Vagina (tissue), 2 donors: ENCODE measurements at regions not wholly inside any gene's neighbourhood (a gene's known extent, or its start where the extent isn't known, plus 50 kb on each side); places are given as distances from the start of the nearest gene placed in this dataset.

Source experiments
- CTCF ChIP-seq, 3 experiments: fragments of 450-650 bp in 2 of 3; fragments of 200-600 bp in 1 of 3; sonication (generic) in 1 of 3; IDR thresholded peaks; one replicate each; pipeline ENCODE4 v1.5.1; 2017 to 2019; ENCODE audit warnings: antibody characterized with exemption in 3 of 3, mild to moderate bottlenecking in 2 of 3, moderate library complexity in 2 of 3
- POLR2A ChIP-seq, 2 donors: fragments of 450-650 bp; IDR thresholded peaks; one replicate each; pipeline ENCODE4 v1.6.1; 2017; ENCODE audit warnings: antibody characterized with exemption in 2 of 2, mild to moderate bottlenecking in 2 of 2, moderate library complexity in 2 of 2
- POLR2AphosphoS5 ChIP-seq, 2 donors: sonication (generic); formaldehyde crosslinking; IDR thresholded peaks; one replicate each; pipeline ENCODE4 v1.9.0; 2017; ENCODE audit warnings: antibody characterized with exemption in 2 of 2, mild to moderate bottlenecking in 2 of 2, low read depth in 1 of 2; ENCODE audit not compliant: insufficient read depth in 1 of 2

GRCh38 chr3:82165266-82165665 is 403.8 kb upstream of the GBE1 start:
- TF ChIP-seq POLR2AphosphoS5 (IDR thresholded peaks at IDR 0.05; ENCODE audit: insufficient read depth in 1 of 2, low read depth in 1 of 2) (no peak), POLR2A (IDR thresholded peaks at IDR 0.05) (no peak), CTCF (IDR thresholded peaks at IDR 0.05) (no peak)
